HL-60 (cell line): ENCODE measurements at regions not wholly inside any gene's neighbourhood (a gene's known extent, or its start where the extent isn't known, plus 50 kb on each side); places are given as distances from the start of the nearest gene placed in this dataset.

ENCODE experiments used
- DNase-seq, 2 experiments: peaks; one replicate each; pipeline ENCODE4 v3.0.0-alpha.2; 2010 to 2020; ENCODE audit warnings: low read depth in 1 of 2, low spot score in 1 of 2
- H3K27ac ChIP-seq: fragments of 250-450 bp; sonication (Bioruptor Pico); replicated peaks from 2 replicates; pipeline ENCODE4 v1.5.1; 2020; ENCODE audit warnings: mild to moderate bottlenecking, moderate library complexity
- H3K27me3 ChIP-seq: fragments of 250-450 bp; sonication (Bioruptor Pico); 2 replicates; pipeline ENCODE4 v1.5.1; 2021; ENCODE audit warnings: mild to moderate bottlenecking, moderate library complexity; ENCODE audit not compliant: insufficient read depth, poor library complexity, severe bottlenecking
- H3K4me3 ChIP-seq: replicated peaks from 2 replicates; pipeline ENCODE4 v1.5.1; 2011; ENCODE audit warnings: mild to moderate bottlenecking, control low read depth, low read length; ENCODE audit not compliant: insufficient read depth
- GABPA ChIP-seq: IDR thresholded peaks from 2 replicates; pipeline ENCODE4 v1.6.1; 2012; ENCODE audit warnings: low read depth
- POLR2AphosphoS5 ChIP-seq: IDR thresholded peaks from 2 replicates; pipeline ENCODE4 v1.6.1; 2012; ENCODE audit warnings: low read depth
- SPI1 ChIP-seq: IDR thresholded peaks from 2 replicates; pipeline ENCODE4 v1.6.1; 2012; ENCODE audit warnings: low read depth, mild to moderate bottlenecking, borderline replicate concordance
- TF ChIP-seq, protein P1 (sequence below): IDR thresholded peaks from one replicate; pipeline ENCODE4 v1.5.1; 2011; ENCODE audit warnings: low read length, control low read depth, inconsistent platforms; ENCODE audit not compliant: insufficient read depth
- TF ChIP-seq, protein P2 (sequence below): IDR thresholded peaks from 2 replicates; pipeline ENCODE4 v1.6.1; 2012; ENCODE audit warnings: low read depth; ENCODE audit not compliant: insufficient replicate concordance

- TF ChIP-seq SPI1: no peak
- TF ChIP-seq, protein P1, sequence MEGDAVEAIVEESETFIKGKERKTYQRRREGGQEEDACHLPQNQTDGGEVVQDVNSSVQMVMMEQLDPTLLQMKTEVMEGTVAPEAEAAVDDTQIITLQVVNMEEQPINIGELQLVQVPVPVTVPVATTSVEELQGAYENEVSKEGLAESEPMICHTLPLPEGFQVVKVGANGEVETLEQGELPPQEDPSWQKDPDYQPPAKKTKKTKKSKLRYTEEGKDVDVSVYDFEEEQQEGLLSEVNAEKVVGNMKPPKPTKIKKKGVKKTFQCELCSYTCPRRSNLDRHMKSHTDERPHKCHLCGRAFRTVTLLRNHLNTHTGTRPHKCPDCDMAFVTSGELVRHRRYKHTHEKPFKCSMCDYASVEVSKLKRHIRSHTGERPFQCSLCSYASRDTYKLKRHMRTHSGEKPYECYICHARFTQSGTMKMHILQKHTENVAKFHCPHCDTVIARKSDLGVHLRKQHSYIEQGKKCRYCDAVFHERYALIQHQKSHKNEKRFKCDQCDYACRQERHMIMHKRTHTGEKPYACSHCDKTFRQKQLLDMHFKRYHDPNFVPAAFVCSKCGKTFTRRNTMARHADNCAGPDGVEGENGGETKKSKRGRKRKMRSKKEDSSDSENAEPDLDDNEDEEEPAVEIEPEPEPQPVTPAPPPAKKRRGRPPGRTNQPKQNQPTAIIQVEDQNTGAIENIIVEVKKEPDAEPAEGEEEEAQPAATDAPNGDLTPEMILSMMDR: no peak
- no peak for TF ChIP-seq POLR2AphosphoS5
- TF ChIP-seq GABPA: no peak
- TF ChIP-seq, protein P2, sequence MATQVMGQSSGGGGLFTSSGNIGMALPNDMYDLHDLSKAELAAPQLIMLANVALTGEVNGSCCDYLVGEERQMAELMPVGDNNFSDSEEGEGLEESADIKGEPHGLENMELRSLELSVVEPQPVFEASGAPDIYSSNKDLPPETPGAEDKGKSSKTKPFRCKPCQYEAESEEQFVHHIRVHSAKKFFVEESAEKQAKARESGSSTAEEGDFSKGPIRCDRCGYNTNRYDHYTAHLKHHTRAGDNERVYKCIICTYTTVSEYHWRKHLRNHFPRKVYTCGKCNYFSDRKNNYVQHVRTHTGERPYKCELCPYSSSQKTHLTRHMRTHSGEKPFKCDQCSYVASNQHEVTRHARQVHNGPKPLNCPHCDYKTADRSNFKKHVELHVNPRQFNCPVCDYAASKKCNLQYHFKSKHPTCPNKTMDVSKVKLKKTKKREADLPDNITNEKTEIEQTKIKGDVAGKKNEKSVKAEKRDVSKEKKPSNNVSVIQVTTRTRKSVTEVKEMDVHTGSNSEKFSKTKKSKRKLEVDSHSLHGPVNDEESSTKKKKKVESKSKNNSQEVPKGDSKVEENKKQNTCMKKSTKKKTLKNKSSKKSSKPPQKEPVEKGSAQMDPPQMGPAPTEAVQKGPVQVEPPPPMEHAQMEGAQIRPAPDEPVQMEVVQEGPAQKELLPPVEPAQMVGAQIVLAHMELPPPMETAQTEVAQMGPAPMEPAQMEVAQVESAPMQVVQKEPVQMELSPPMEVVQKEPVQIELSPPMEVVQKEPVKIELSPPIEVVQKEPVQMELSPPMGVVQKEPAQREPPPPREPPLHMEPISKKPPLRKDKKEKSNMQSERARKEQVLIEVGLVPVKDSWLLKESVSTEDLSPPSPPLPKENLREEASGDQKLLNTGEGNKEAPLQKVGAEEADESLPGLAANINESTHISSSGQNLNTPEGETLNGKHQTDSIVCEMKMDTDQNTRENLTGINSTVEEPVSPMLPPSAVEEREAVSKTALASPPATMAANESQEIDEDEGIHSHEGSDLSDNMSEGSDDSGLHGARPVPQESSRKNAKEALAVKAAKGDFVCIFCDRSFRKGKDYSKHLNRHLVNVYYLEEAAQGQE: no peak
- DNase-seq: no peak
- no peak overlapping the region for H3K4me3 ChIP-seq
- H3K27me3 ChIP-seq: no peaks in the 10 kb centered on the region
- H3K27ac ChIP-seq: no peak overlapping the region
Observed at GRCh38 chr2:198807131-198807530, 650.6 kb downstream of the SATB2 start.

DNA sequence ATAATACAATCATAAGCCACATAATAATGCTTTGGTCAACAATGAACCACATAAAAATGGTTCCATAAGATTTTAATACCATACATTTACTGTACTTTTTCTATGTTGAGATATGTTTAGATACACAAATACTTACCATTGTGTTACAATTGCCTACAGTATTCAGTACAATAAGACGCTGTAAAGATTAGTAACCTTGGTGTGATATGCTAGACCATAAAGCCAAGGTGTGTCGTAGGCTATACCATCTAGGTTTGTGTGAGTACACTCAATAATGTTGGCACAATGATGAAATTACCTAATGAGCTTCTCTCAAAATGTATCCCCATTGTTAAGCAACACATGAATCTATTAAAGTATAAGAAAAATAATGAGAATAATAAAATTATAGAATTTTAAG is 662.3 kb downstream of the SATB2 start:
- no peak for DNase-seq
- TF ChIP-seq POLR2AphosphoS5 (no peak), SPI1 (no peak), GABPA (no peak)
- TF ChIP-seq, protein P2: no peak
- TF ChIP-seq, protein P1: no peak
- H3K4me3 ChIP-seq: no peak overlapping the region

DNA sequence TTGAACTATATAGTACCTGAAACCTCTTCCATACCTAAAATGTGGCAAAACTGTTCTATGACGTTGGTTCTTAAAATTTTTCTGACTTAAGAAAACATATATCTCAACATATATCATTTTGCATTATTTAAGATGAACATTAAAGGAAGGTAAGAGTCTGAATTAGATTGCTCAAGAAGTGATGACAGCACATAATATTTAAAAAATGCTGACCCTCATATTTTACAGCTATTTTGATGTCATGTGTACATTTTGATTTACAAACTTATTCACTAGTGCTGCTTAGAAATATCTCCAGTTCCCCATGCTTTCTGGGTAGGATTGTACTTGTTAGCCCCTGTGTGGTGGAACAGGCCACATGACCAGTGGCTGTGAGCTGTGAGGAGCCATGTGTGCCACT is 666.1 kb downstream of the SATB2 start:
- no peak for DNase-seq
- TF ChIP-seq GABPA: no peak
- no peaks in the 10 kb centered on the region for H3K27me3 ChIP-seq
- no peak overlapping the region for H3K27ac ChIP-seq
- H3K4me3 ChIP-seq: no peak overlapping the region

More for the DNA sequence above, 662.3 kb downstream of the SATB2 start:
- Histone ChIP-seq H3K27ac (no peak overlapping the region), H3K27me3 (no peaks in the 10 kb centered on the region)

GRCh38 chr2:198788676-198789075 is 669.1 kb downstream of the SATB2 start:
- Histone ChIP-seq H3K27me3 (no peaks in the 10 kb centered on the region), H3K4me3 (no peak overlapping the region), H3K27ac (no peak overlapping the region)
- TF ChIP-seq SPI1: no peak
- no peak for DNase-seq

- TF ChIP-seq, protein P2: no peak
- H3K4me3 ChIP-seq: no peak overlapping the region
- H3K27ac ChIP-seq: no peak overlapping the region
Observed at GRCh38 chr2:198782734-198783133, 675.0 kb downstream of the SATB2 start.

More at GRCh38 chr2:198782734-198783133, 675.0 kb downstream of the SATB2 start:
- no peaks in the 10 kb centered on the region for H3K27me3 ChIP-seq
- no peak for DNase-seq
